Endothelial cell of umbilical vein (primary cell): ENCODE measurements at regions not wholly inside any gene's neighbourhood (a gene's known extent, or its start where the extent isn't known, plus 50 kb on each side); places are given as distances from the start of the nearest gene placed in this dataset.

Source experiments
- BruUV-seq: library from RNA; stranded (reverse); fragments of 400-500 nt; replicated peaks from 2 replicates; lab custom pipeline; 2021; lab: Mats Ljungman, UMichigan
- CTCF ChIA-PET: fragments of 300-600, 350-600 bp; sonication (Branson Sonifier 250); formaldehyde crosslinking; loops from one replicate; lab custom pipeline; 2021; ENCODE audit warnings: antibody characterized with exemption, inconsistent platforms; lab: Charles Lee
- POLR2A ChIA-PET: fragments of 300-600, 350-600 bp; sonication (Branson Sonifier 250); formaldehyde crosslinking; loops from one replicate; lab custom pipeline; 2021; ENCODE audit warnings: antibody characterized with exemption, inconsistent platforms; lab: Charles Lee
- DNase-seq: peaks from one replicate; pipeline ENCODE4 v3.0.0-alpha.2; 2011; ENCODE audit warnings: low read depth, low spot score
- FAIRE-seq: peaks from 2 replicates; lab custom pipeline; 2011; peaks lifted over from hg19 to GRCh38; lab: Jason Lieb, UNC
- H2AFZ ChIP-seq: 2 replicates; pipeline ENCODE4 v1.6.0; 2012; ENCODE audit warnings: low read depth, low read length, control low read depth, inconsistent platforms
- H3K27ac ChIP-seq: 2 replicates; pipeline ENCODE4 v1.5.1; 2011; ENCODE audit warnings: low read depth, mild to moderate bottlenecking, control low read depth, low read length, moderate library complexity; ENCODE audit not compliant: insufficient read depth
- H3K27me3 ChIP-seq, 2 experiments: 2 replicates each; pipeline versions ENCODE4 v1.6.0 to v1.6.1; 2011; ENCODE audit warnings: low read length in 2 of 2, mixed read lengths in 1 of 2; ENCODE audit not compliant: control insufficient read depth in 2 of 2, insufficient read depth in 2 of 2
- H3K36me3 ChIP-seq, 2 experiments: 2 replicates in 1 of 2; 3 replicates in 1 of 2; pipeline ENCODE4 v1.5.1; 2011; ENCODE audit warnings: low read length in 2 of 2, mild to moderate bottlenecking in 1 of 2, moderate library complexity in 1 of 2; ENCODE audit not compliant: control insufficient read depth in 2 of 2, insufficient read depth in 2 of 2; ENCODE audit errors: extremely low read depth in 1 of 2
- H3K4me1 ChIP-seq: 3 replicates; pipeline ENCODE4 v1.5.1; 2011; ENCODE audit warnings: mild to moderate bottlenecking, low read length; ENCODE audit not compliant: control insufficient read depth, insufficient read depth; ENCODE audit errors: extremely low read depth
- H3K4me2 ChIP-seq: 2 replicates; pipeline ENCODE4 v1.6.1; 2011; ENCODE audit warnings: low read length, control low read depth, mixed read lengths; ENCODE audit not compliant: insufficient read depth
- H3K4me3 ChIP-seq, 3 experiments: fragments of 200-600 bp in 1 of 3; sonication (generic), shearing (Covaris generic) in 1 of 3; replicated peaks in 1 of 3; 2 replicates each; pipeline ENCODE4 v1.5.1; 2011 to 2016; ENCODE audit warnings: control low read depth in 3 of 3, low read length in 3 of 3, mild to moderate bottlenecking in 2 of 3, inconsistent platforms in 1 of 3, low read depth in 1 of 3, moderate library complexity in 1 of 3; ENCODE audit not compliant: insufficient read depth in 1 of 3
- H3K79me2 ChIP-seq: 2 replicates; pipeline ENCODE4 v1.6.0; 2012; ENCODE audit warnings: low read length, inconsistent platforms; ENCODE audit not compliant: control insufficient read depth, insufficient read depth
- H3K9ac ChIP-seq: replicated peaks from 2 replicates; pipeline ENCODE3; 2011; ENCODE audit warnings: low read length, control low read depth; ENCODE audit not compliant: insufficient read depth; ENCODE audit errors: extremely low read depth
- H3K9me1 ChIP-seq: replicated peaks from 3 replicates; pipeline ENCODE4 v1.6.0; 2011; ENCODE audit warnings: mild to moderate bottlenecking, low read length; ENCODE audit not compliant: control insufficient read depth, insufficient read depth; ENCODE audit errors: extremely low read depth
- H3K9me3 ChIP-seq: replicated peaks from 2 replicates; pipeline ENCODE4 v1.5.1; 2012; ENCODE audit warnings: low read length, inconsistent platforms; ENCODE audit not compliant: control insufficient read depth, insufficient read depth
- H4K20me1 ChIP-seq: replicated peaks from 2 replicates; pipeline ENCODE3; 2011; ENCODE audit warnings: mild to moderate bottlenecking, low read length; ENCODE audit not compliant: control insufficient read depth, insufficient read depth; ENCODE audit errors: extremely low read depth
- EZH2 ChIP-seq: IDR thresholded peaks from 2 replicates; pipeline ENCODE4 v1.6.1; 2012; ENCODE audit warnings: borderline replicate concordance, low read depth, mild to moderate bottlenecking, moderate library complexity, low read length, inconsistent platforms; ENCODE audit not compliant: severe bottlenecking
- FOS ChIP-seq: IDR thresholded peaks from 2 replicates; pipeline ENCODE4 v1.6.1; 2011; ENCODE audit warnings: mild to moderate bottlenecking, low read length, moderate library complexity, borderline replicate concordance; ENCODE audit not compliant: insufficient read depth
- GATA2 ChIP-seq: IDR thresholded peaks from 2 replicates; pipeline ENCODE4 v1.7.0; 2011; ENCODE audit warnings: low read depth, mild to moderate bottlenecking, moderate library complexity, mixed read lengths, low read length; ENCODE audit not compliant: insufficient read length, insufficient read depth
- JUN ChIP-seq: IDR thresholded peaks from 2 replicates; pipeline ENCODE4 v1.6.1; 2011; ENCODE audit warnings: borderline replicate concordance, low read depth; ENCODE audit not compliant: insufficient read length, insufficient read depth
- MYC ChIP-seq: IDR thresholded peaks from one replicate; pipeline ENCODE4 v1.6.1; 2011; ENCODE audit warnings: mild to moderate bottlenecking, low read depth, low read length
- POLR2A ChIP-seq: IDR thresholded peaks from 2 replicates; pipeline ENCODE4 v1.6.1; 2012; ENCODE audit warnings: low read depth, mild to moderate bottlenecking, control low read depth, low read length
- POLR2AphosphoS5 ChIP-seq: IDR thresholded peaks from 2 replicates; pipeline ENCODE4 v1.6.1; 2012; ENCODE audit warnings: low read depth, mild to moderate bottlenecking, control low read depth, low read length, moderate library complexity; ENCODE audit not compliant: insufficient read depth
- dilution Hi-C: fragments of 300-500 bp; cut with MboI; formaldehyde crosslinking; loops from one replicate; pipeline ENCODE4 v1.15.0; 2019; ENCODE audit warnings: low sequenced_read_pairs; ENCODE audit not compliant: extremely low pct_ligation_motif_present
- intact Hi-C: fragments of 100-400 bp; cut with micrococcal nuclease; formaldehyde crosslinking; loops from one replicate; pipeline ENCODE4 v1.10.0; 2022
- TF ChIP-seq, protein P1 (sequence below), 2 donors: IDR thresholded peaks; 1 replicate in 1 of 2; 2 replicates in 1 of 2; pipeline ENCODE4 v1.5.1; 2011; ENCODE audit warnings: low read length in 2 of 2, mild to moderate bottlenecking in 2 of 2, moderate library complexity in 2 of 2, control low read depth in 1 of 2, inconsistent platforms in 1 of 2, low read depth in 1 of 2; ENCODE audit not compliant: insufficient read depth in 1 of 2; ENCODE audit errors: extremely low read depth in 1 of 2
- TF ChIP-seq, protein P2 (sequence below): IDR thresholded peaks from 2 replicates; pipeline ENCODE4 v1.6.1; 2011; ENCODE audit not compliant: insufficient read depth, insufficient read length

DNA sequence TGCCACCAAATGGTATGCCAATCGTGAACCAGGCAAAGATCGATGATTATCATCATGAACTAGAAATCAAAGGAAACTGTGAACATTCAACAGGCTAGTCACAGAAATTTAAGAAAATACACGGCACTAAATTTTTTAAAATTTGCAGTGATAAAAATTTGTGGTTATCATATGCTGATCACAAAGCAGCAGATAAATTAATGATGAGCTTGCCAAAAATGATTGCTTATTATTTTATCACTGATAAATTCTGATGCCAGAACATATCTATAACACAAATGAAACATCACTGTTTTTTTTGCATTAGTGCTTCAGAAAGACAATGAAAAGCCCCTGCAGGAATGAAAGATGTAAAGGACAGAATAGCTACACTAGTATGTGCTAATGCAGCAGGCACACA is 1413.2 kb upstream of the MAP3K7 start:
- BruUV-seq, result no TSS peak
- FAIRE-seq, result no peak
- no peak for TF ChIP-seq POLR2A
- TF ChIP-seq, protein P1, sequence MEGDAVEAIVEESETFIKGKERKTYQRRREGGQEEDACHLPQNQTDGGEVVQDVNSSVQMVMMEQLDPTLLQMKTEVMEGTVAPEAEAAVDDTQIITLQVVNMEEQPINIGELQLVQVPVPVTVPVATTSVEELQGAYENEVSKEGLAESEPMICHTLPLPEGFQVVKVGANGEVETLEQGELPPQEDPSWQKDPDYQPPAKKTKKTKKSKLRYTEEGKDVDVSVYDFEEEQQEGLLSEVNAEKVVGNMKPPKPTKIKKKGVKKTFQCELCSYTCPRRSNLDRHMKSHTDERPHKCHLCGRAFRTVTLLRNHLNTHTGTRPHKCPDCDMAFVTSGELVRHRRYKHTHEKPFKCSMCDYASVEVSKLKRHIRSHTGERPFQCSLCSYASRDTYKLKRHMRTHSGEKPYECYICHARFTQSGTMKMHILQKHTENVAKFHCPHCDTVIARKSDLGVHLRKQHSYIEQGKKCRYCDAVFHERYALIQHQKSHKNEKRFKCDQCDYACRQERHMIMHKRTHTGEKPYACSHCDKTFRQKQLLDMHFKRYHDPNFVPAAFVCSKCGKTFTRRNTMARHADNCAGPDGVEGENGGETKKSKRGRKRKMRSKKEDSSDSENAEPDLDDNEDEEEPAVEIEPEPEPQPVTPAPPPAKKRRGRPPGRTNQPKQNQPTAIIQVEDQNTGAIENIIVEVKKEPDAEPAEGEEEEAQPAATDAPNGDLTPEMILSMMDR (IDR thresholded peaks at IDR 0.05; ENCODE audit: extremely low read depth in 1 of 2, insufficient read depth in 1 of 2, low read depth in 1 of 2, low read length in 2 of 2), result no peak
- TF ChIP-seq EZH2, result no peak
- no peak for TF ChIP-seq MYC
- no peak for TF ChIP-seq GATA2
- TF ChIP-seq FOS, result no peak
- TF ChIP-seq POLR2AphosphoS5, result no peak
- TF ChIP-seq, protein P2, sequence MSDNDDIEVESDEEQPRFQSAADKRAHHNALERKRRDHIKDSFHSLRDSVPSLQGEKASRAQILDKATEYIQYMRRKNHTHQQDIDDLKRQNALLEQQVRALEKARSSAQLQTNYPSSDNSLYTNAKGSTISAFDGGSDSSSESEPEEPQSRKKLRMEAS, result no peak
- TF ChIP-seq JUN, result no peak
- Histone ChIP-seq H2AFZ (no peak overlapping the region), H3K9ac (no peak overlapping the region), H3K79me2 (no peaks in the 10 kb centered on the region), H3K27me3 (no peaks in the 10 kb centered on the region), H3K9me3 (no peaks in the 10 kb centered on the region), H4K20me1 (no peaks in the 10 kb centered on the region), H3K4me1 (no peaks in the 10 kb centered on the region), H3K4me3 (no peak overlapping the region), H3K4me2 (no peak overlapping the region), H3K9me1 (no peaks in the 10 kb centered on the region), H3K27ac (no peak overlapping the region), H3K36me3 (no peaks in the 10 kb centered on the region)
- intact Hi-C loops (no loop called here), dilution Hi-C loops (no loop called here)
- no peak for DNase-seq
- ChIA-PET POLR2A (no interaction called here), CTCF (no interaction called here)
